ENCODE measurements at regions not wholly inside any gene's neighbourhood (a gene's known extent, or its start where the extent isn't known, plus 50 kb on each side); places are given as distances from the start of the nearest gene placed in this dataset.

GRCh38 chr2:220893411-220893810 is 678.7 kb downstream of the EPHA4 start:
- FAIRE-seq: no peak
- WGBS, 2 donors: 58 to 66% methylated on average over 2 of the region's 2 CpGs
- H3K27me3 ChIP-seq: no peaks in the 10 kb centered on the region

GRCh38 chr2:220894069-220894468 is 678.0 kb downstream of the EPHA4 start:
- H3K4me3 ChIP-seq: no peak overlapping the region
- ATAC-seq (no peak), FAIRE-seq (no peak), DNase-seq (no peak)
- no peaks in the 10 kb centered on the region for H3K9me3 ChIP-seq
- H3K27me3 ChIP-seq: no peaks in the 10 kb centered on the region
- 42% methylated on average over 1 of the region's 1 CpG for WGBS, 2 donors
- intact Hi-C loops (cut with DNase I): no loop called here
- H3K36me3 ChIP-seq: no peaks in the 10 kb centered on the region
- no peaks in the 10 kb centered on the region for H3K4me1 ChIP-seq
- H3K27ac ChIP-seq: no peak overlapping the region
- TF ChIP-seq, protein P1, sequence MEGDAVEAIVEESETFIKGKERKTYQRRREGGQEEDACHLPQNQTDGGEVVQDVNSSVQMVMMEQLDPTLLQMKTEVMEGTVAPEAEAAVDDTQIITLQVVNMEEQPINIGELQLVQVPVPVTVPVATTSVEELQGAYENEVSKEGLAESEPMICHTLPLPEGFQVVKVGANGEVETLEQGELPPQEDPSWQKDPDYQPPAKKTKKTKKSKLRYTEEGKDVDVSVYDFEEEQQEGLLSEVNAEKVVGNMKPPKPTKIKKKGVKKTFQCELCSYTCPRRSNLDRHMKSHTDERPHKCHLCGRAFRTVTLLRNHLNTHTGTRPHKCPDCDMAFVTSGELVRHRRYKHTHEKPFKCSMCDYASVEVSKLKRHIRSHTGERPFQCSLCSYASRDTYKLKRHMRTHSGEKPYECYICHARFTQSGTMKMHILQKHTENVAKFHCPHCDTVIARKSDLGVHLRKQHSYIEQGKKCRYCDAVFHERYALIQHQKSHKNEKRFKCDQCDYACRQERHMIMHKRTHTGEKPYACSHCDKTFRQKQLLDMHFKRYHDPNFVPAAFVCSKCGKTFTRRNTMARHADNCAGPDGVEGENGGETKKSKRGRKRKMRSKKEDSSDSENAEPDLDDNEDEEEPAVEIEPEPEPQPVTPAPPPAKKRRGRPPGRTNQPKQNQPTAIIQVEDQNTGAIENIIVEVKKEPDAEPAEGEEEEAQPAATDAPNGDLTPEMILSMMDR (IDR thresholded peaks at IDR 0.05): no peak

More at GRCh38 chr2:220893411-220893810, 678.7 kb downstream of the EPHA4 start:
- no peak overlapping the region for H3K4me3 ChIP-seq
- H3K4me1 ChIP-seq: no peaks in the 10 kb centered on the region
- H3K9me3 ChIP-seq: no peaks in the 10 kb centered on the region
- no peak for DNase-seq
- ATAC-seq: no peak
- H3K36me3 ChIP-seq: no peaks in the 10 kb centered on the region
- TF ChIP-seq, protein P1 (IDR thresholded peaks at IDR 0.05): no peak
- no peak overlapping the region for H3K27ac ChIP-seq
- intact Hi-C loops (cut with DNase I): no loop called here

GRCh38 chr2:220899492-220899891 is 672.6 kb downstream of the EPHA4 start:
- FAIRE-seq (no peak), DNase-seq (no peak), ATAC-seq (no peak)
- intact Hi-C loops (cut with DNase I): no loop called here
- 57 to 59% methylated on average over 1 of the region's 1 CpG for WGBS, 2 donors
- H3K27ac ChIP-seq: no peak overlapping the region
- no peaks in the 10 kb centered on the region for H3K27me3 ChIP-seq
- TF ChIP-seq, protein P1 (IDR thresholded peaks at IDR 0.05): no peak
- H3K4me3 ChIP-seq: no peak overlapping the region
- H3K9me3 ChIP-seq: no peaks in the 10 kb centered on the region
- H3K4me1 ChIP-seq: no peaks in the 10 kb centered on the region
- H3K36me3 ChIP-seq: no peaks in the 10 kb centered on the region

- no peak for ATAC-seq
- Histone ChIP-seq H3K27me3 (no peaks in the 10 kb centered on the region), H3K4me3 (no peak overlapping the region), H3K36me3 (no peaks in the 10 kb centered on the region), H3K9me3 (no peaks in the 10 kb centered on the region), H3K4me1 (no peaks in the 10 kb centered on the region), H3K27ac (no peak overlapping the region)
- FAIRE-seq: no peak
- 95 to 97% methylated on average over 2 of the region's 2 CpGs for WGBS, 2 donors
- intact Hi-C loops (cut with DNase I): no loop called here
- DNase-seq: no peak
- TF ChIP-seq, protein P1 (IDR thresholded peaks at IDR 0.05): no peak
Measured at GRCh38 chr2:220904015-220904414, 668.1 kb downstream of the EPHA4 start.

GRCh38 chr2:220913384-220913783 is 658.7 kb downstream of the EPHA4 start:
- Histone ChIP-seq H3K27ac (no peak overlapping the region), H3K4me3 (no peak overlapping the region), H3K27me3 (no peaks in the 10 kb centered on the region), H3K36me3 (no peaks in the 10 kb centered on the region), H3K4me1 (no peaks in the 10 kb centered on the region), H3K9me3 (no peaks in the 10 kb centered on the region)
- TF ChIP-seq, protein P1 (IDR thresholded peaks at IDR 0.05): no peak
- intact Hi-C loops (cut with DNase I): no loop called here
- DNase-seq (no peak), FAIRE-seq (no peak), ATAC-seq (no peak)

Measured in pancreas (tissue), 10 donors.